GM13977 (cell line): ENCODE measurements at regions not wholly inside any gene's neighbourhood (a gene's known extent, or its start where the extent isn't known, plus 50 kb on each side); places are given as distances from the start of the nearest gene placed in this dataset.

Source experiments
- DNase-seq: peaks from one replicate; pipeline ENCODE4 v3.0.0; 2012; ENCODE audit warnings: low spot score
- in situ Hi-C: fragments of 300-500 bp; cut with MboI; formaldehyde crosslinking; loops from one replicate; pipeline ENCODE4 v1.12.0; 2022; ENCODE audit warnings: low sequenced_read_pairs, low pct_unique_long_range_greater_than_20kb, mixed read lengths, inconsistent platforms; ENCODE audit not compliant: unreplicated experiment
- TF ChIP-seq, protein P1 (sequence below): IDR thresholded peaks from 2 replicates; pipeline ENCODE4 v1.5.1; 2012; ENCODE audit warnings: mild to moderate bottlenecking, control low read depth; ENCODE audit not compliant: insufficient read depth; ENCODE audit errors: extremely low read depth, missing control alignments

GRCh38 chr2:196256585-196256984, 85.2 kb upstream of the STK17B start:
- TF ChIP-seq, protein P1, sequence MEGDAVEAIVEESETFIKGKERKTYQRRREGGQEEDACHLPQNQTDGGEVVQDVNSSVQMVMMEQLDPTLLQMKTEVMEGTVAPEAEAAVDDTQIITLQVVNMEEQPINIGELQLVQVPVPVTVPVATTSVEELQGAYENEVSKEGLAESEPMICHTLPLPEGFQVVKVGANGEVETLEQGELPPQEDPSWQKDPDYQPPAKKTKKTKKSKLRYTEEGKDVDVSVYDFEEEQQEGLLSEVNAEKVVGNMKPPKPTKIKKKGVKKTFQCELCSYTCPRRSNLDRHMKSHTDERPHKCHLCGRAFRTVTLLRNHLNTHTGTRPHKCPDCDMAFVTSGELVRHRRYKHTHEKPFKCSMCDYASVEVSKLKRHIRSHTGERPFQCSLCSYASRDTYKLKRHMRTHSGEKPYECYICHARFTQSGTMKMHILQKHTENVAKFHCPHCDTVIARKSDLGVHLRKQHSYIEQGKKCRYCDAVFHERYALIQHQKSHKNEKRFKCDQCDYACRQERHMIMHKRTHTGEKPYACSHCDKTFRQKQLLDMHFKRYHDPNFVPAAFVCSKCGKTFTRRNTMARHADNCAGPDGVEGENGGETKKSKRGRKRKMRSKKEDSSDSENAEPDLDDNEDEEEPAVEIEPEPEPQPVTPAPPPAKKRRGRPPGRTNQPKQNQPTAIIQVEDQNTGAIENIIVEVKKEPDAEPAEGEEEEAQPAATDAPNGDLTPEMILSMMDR: no peak
- DNase-seq: no peak
- in situ Hi-C loops: loop anchor here (25.0 kb wide), 1 partner anchor 94 kb away; the partner anchor contains the start of gene STK17B

- TF ChIP-seq, protein P1: no peak
- no peak for DNase-seq
- in situ Hi-C loops: loop anchor here (25.0 kb wide), 1 partner anchor 95 kb away; the partner anchor contains the start of gene STK17B
Measured at GRCh38 chr2:196257086-196257485, 85.7 kb upstream of the STK17B start.

DNA sequence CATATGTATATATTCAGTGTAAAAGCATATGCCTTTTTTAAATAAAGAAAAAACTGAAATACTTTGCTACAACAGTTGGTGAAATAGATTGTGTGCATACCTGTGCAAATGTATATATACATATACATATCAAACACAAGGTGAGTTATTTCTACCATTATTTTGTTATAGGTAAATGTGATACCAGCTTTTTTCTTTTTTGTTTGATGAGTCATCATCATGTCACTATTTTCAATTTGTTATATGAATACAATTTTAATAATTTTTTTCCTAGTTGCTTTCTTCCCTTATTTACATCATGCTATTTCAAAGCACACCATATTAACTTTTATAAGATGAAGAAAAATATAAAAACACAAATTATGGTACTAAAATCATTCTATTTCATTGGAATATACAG, 87.0 kb upstream of the STK17B start:
- no peak for DNase-seq
- TF ChIP-seq, protein P1: no peak
- in situ Hi-C loops: loop anchor here (25.0 kb wide), 1 partner anchor 96 kb away; the partner anchor contains the start of gene STK17B

- DNase-seq: no peak
- in situ Hi-C loops: loop anchor here (25.0 kb wide), 1 partner anchor 97 kb away; the partner anchor contains the start of gene STK17B
Measured at GRCh38 chr2:196259507-196260481, 88.4 kb upstream of the STK17B start.

GRCh38 chr2:196260546-196260945, 89.2 kb upstream of the STK17B start:
- no peak for DNase-seq
- in situ Hi-C loops: loop anchor here (25.0 kb wide), 1 partner anchor 98 kb away; the partner anchor contains the start of gene STK17B
- TF ChIP-seq, protein P1: no peak

More at GRCh38 chr2:196259507-196260481, 88.4 kb upstream of the STK17B start:
- TF ChIP-seq, protein P1: no peak

DNA sequence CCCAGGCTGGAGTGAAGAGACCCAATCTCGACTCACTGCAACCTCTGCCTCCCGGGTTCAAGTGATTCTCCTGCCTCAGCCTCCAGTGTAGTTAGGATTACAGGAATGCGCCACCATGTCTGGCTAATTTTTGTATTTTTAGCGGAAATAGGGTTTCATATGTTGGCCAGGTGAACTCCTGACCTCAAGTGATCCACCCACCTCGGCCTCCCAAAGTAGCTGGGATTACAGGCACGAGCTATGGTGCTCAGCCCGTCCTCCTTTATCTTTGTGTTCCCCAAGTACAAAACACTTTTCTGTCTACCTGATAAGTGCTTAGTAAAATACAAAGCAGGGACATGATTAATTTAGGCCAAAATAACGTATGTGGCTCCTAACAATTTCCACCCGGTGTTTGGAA, 91.2 kb upstream of the STK17B start:
- in situ Hi-C loops: loop anchor here (25.0 kb wide), 1 partner anchor 100 kb away; the partner anchor contains the start of gene STK17B
- no peak for DNase-seq
- TF ChIP-seq, protein P1: no peak
